ENCODE measurements at regions not wholly inside any gene's neighbourhood (a gene's known extent, or its start where the extent isn't known, plus 50 kb on each side); places are given as distances from the start of the nearest gene placed in this dataset.
A peak's percentile ranks its signal among the peaks of the same experiment; 100 is the strongest.
"Not testable (repeated sequence)": the region's sequence is repeated elsewhere in the genome, so short reads cannot be mapped to it uniquely, and the experiment has no call there.

DNA sequence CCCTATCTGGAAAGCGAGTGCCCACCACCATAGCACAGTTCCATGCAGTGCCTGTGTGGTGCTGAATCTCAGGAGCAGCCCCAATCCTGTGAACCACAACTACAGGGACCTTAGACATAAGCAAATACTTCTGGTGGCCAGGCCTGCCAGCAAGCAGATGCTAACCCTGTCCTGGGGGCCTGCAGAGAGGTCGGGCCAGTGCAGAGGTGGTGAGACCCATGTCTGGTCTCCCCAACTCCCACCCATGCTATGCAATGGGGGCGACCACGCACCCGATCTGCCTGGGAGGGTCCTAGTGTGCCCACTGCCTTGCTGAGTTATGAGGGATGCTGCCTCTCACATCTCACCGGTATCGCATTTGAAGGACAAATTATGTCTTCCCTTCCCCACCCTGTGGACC is 151.6 kb upstream of the ZNF337 start:
- Histone ChIP-seq H3K9me3 (no peaks in the 10 kb centered on the region), H3K27me3 (no peaks in the 10 kb centered on the region), H3K36me3 (peaks cover 0 to 5% (median 0%) of the 10 kb centered on the region in 3 donors), H3K4me1 (peaks cover 0 to 19% (median 8%) of the 10 kb centered on the region in 4 donors), H3K4me3 (no peak overlapping the region), H3K27ac (no peak overlapping the region)
- peak in 1 of 2 donors; percentile 51 for DNase-seq
- intact Hi-C loops (cut with DNase I; ENCODE audit: low total_unique reads), result no loop called here
- TF ChIP-seq, protein P1, sequence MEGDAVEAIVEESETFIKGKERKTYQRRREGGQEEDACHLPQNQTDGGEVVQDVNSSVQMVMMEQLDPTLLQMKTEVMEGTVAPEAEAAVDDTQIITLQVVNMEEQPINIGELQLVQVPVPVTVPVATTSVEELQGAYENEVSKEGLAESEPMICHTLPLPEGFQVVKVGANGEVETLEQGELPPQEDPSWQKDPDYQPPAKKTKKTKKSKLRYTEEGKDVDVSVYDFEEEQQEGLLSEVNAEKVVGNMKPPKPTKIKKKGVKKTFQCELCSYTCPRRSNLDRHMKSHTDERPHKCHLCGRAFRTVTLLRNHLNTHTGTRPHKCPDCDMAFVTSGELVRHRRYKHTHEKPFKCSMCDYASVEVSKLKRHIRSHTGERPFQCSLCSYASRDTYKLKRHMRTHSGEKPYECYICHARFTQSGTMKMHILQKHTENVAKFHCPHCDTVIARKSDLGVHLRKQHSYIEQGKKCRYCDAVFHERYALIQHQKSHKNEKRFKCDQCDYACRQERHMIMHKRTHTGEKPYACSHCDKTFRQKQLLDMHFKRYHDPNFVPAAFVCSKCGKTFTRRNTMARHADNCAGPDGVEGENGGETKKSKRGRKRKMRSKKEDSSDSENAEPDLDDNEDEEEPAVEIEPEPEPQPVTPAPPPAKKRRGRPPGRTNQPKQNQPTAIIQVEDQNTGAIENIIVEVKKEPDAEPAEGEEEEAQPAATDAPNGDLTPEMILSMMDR (IDR thresholded peaks at IDR 0.05), result no peak

DNA sequence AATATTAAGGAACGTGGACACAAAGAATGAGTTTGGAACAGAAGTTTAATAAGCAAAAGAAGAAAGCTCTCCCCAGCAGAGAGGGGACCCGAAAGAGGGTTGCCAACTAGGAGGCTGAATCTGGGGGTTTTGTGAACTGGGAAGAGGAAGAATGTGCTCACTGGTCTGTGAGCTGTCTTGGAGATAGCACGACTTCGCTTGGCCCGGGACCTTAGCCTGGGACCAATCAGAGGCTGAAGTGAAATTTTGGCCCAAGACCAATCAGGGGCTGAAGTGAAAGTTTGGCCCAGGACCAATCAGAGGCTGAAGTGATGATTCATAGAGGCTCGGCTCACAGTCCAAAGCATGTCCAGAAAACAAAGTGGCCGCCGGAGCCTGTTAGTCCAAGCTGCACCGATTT is 148.0 kb upstream of the ZNF337 start:
- H3K4me1 ChIP-seq; H3K27me3 ChIP-seq; H3K4me3 ChIP-seq; H3K36me3 ChIP-seq; H3K27ac ChIP-seq; H3K9me3 ChIP-seq; DNase-seq; intact Hi-C loops (cut with DNase I; ENCODE audit: low total_unique reads): not testable (repeated sequence)

DNA sequence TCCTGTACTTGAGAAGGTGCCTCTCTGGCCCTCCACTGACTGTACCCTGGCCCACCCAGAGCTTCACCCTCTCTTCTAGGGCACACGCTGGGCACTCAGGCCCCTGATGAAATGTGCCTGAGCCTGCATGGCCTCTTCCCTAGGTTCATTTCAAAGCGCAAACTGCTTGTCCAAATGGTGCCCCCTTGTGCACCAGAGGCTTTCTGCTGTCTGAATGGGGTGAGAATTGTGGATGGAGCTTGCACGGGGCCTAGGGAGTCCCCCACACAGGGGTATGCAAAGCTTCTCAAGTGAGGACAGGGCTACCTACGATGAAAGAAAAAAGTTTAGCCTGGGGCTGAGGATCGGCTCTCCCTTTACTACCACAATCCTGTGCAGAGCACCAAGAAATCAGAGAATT is 116.9 kb upstream of the ZNF337 start:
- H3K4me1 ChIP-seq; H3K27me3 ChIP-seq; DNase-seq; H3K4me3 ChIP-seq; H3K36me3 ChIP-seq; H3K9me3 ChIP-seq; intact Hi-C loops (cut with DNase I; ENCODE audit: low total_unique reads); H3K27ac ChIP-seq: not testable (repeated sequence)

DNA sequence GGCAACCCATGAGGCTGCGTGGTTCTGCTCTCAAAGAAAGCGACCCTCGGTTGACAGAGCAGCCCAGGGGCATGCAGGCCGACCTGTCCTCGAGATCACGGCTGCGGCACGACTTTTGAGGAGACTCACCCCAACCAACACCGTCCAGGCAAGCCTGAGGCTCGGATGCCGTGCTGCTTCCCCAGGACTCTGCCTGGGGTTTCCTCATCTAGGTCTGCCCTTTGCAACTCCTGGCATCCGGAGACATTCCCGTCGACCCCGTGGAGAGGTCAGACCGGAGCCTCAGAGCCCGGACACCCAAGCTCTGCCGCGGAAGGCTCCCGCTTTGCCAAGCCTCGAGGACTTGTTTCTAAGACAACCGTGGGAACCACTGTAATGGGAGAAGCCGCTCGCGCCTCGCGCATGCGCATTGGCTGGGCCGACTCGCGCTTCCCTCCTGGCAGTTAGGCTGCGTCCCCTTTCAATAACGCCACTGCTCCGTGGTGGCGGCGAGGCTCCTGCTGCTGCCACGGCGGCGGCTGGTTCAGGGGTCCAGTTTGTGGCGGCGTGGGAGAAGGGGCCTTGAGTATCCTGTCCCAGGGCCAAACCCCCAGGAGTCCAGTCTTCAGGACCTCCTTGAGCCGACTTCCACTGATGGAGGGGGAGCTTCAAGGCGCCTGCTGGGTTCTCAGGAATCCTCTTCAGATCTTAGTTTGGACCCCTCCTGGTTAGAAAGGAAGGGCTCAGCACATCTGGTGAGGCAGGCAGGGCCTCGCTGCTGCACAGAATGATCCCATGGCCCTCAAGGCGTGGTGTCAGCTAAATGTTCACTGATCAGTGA is 101.7 kb upstream of the ZNF337 start:
- H3K36me3 ChIP-seq; intact Hi-C loops (cut with DNase I; ENCODE audit: low total_unique reads); H3K9me3 ChIP-seq; H3K27ac ChIP-seq; H3K4me1 ChIP-seq; H3K27me3 ChIP-seq; DNase-seq; H3K4me3 ChIP-seq: not testable (repeated sequence)

DNA sequence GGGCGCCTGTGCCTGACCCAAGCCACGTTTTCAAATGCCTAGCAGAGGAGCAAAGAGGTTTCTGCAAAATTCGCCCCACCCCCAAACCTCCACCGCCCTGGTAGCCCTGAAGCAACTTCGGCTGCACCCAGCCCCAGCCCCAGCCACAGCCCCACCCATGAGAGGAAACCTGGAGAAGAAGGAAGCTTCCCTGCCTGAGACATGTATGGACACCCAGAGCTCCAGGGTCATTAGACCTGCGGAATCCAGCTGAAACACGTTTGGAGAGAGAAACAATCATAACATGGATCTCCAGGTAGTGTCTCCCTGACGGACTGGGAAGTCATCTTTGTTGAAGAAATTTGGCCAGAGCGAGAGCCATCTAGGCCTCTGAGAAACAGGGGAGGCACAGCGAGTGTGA is 100.4 kb upstream of the ZNF337 start:
- H3K27ac ChIP-seq; H3K9me3 ChIP-seq; DNase-seq; intact Hi-C loops (cut with DNase I; ENCODE audit: low total_unique reads); H3K4me3 ChIP-seq; H3K27me3 ChIP-seq; H3K36me3 ChIP-seq; H3K4me1 ChIP-seq: not testable (repeated sequence)

DNA sequence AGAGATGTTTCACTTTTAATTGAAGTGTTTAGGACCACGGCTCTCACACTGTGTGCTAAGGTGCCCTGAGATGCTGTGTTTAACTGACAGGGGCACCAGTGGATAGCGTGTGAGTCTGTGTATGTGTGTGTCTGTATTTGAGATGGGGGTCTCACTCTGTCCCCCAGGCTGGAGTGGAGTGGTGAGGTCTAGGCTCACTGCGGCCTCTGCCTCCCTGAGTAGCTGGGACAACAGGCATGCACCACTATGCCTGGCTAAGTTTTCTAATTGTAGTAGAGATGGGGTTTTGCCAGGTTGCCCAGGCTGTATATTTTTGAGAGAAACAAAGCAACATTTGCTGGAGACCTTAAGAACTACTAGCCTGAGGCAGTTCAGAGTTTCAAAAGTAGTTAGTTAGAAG is 80.6 kb upstream of the ZNF337 start:
- H3K27ac ChIP-seq; H3K4me3 ChIP-seq; H3K9me3 ChIP-seq; intact Hi-C loops (cut with DNase I; ENCODE audit: low total_unique reads); DNase-seq; H3K27me3 ChIP-seq; H3K4me1 ChIP-seq; H3K36me3 ChIP-seq: not testable (repeated sequence)

DNA sequence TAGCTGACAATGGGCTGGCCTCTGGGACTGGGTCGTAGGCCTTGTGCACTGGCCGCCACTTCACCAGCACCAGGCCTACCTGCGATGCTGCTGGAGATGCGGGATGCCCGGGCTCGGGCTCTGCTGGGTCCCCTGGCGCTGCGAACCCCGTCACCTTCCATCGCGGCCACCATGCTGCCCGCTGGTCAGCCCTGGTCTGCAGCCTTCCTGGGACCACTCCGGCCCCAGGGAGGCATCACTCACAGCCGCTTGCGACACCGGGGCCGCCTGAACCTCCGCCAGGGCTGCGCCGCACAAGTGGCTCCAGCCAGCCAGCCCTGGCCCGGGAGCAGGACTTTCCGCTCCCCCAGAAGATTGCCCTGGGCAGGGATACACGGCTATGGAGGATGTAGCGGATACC is 78.1 kb upstream of the ZNF337 start:
- DNase-seq; H3K27me3 ChIP-seq; H3K36me3 ChIP-seq; H3K9me3 ChIP-seq; H3K27ac ChIP-seq; intact Hi-C loops (cut with DNase I; ENCODE audit: low total_unique reads); H3K4me3 ChIP-seq; H3K4me1 ChIP-seq: not testable (repeated sequence)

DNA sequence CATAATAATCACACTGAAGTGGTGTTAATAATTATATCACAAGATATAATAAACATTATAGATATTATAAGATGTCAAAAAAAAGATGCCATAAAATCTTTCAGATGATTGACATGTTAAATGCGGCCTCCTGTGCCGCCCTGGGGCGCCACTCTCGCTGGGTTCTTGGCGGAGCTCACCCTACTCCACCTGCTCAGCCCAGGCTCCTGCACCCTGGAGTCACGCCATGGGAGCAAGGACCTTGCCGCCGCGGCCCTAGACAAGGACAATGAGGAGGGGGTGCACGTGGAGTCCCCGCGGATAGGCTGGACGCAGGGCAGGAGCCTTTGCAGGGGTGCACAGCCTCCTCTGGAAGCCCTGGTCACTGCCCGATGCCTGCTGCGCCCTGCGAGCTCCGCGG is 77.5 kb upstream of the ZNF337 start:
- H3K9me3 ChIP-seq; H3K36me3 ChIP-seq; H3K4me1 ChIP-seq; H3K27ac ChIP-seq; DNase-seq; H3K4me3 ChIP-seq; intact Hi-C loops (cut with DNase I; ENCODE audit: low total_unique reads); H3K27me3 ChIP-seq: not testable (repeated sequence)

DNA sequence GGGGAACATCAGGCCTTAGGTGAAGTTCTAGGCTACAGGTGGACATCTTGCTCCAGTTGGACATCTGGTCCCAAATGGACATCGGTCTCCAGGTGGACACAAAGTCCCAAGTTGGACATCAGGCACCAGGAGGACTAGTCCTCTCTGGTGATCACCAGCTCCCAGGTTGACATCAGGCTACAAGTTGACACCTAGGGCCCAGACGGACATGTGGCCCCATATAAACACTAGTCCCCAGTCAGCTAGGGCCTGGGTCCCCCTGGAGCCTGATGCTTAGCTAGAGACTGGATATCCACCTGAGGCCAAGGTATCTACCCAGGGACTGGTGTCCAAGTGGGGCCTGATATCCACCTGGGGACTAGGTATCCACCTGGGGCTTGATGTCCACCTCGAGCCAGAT is 75.8 kb upstream of the ZNF337 start:
- H3K4me3 ChIP-seq; H3K27me3 ChIP-seq; DNase-seq; intact Hi-C loops (cut with DNase I; ENCODE audit: low total_unique reads); H3K4me1 ChIP-seq; H3K36me3 ChIP-seq; H3K27ac ChIP-seq; H3K9me3 ChIP-seq: not testable (repeated sequence)

DNA sequence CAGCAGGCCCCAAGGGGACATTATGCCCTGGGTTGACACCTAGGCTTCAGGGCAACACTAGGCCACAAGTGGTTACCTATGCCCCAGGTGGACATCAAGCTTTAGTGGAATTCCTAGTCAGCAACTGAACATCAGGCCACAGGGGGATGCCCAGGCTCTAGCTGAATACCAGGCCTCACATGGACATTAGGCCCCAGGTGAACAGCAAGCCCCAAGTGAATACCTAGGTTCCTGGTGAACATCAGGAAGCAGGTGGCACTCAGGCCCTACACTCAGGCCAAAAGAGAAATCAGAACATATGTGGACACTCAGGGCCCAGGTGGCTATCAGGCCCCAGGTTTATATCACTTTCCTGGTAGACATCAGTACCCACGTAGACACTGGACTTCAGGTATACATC is 75.2 kb upstream of the ZNF337 start:
- DNase-seq; H3K27me3 ChIP-seq; H3K4me3 ChIP-seq; H3K36me3 ChIP-seq; intact Hi-C loops (cut with DNase I; ENCODE audit: low total_unique reads); H3K4me1 ChIP-seq; H3K9me3 ChIP-seq; H3K27ac ChIP-seq: not testable (repeated sequence)

Measured in tibial artery (tissue), 4 donors.